ENCODE measurements at regions not wholly inside any gene's neighbourhood (a gene's known extent, or its start where the extent isn't known, plus 50 kb on each side); places are given as distances from the start of the nearest gene placed in this dataset.

GRCh38 chr1:187275346-187275745 lies 446.6 kb downstream of the PLA2G4A start:
- no peak for TF ChIP-seq POLR2A (IDR thresholded peaks at IDR 0.05)
- TF ChIP-seq, protein P1, sequence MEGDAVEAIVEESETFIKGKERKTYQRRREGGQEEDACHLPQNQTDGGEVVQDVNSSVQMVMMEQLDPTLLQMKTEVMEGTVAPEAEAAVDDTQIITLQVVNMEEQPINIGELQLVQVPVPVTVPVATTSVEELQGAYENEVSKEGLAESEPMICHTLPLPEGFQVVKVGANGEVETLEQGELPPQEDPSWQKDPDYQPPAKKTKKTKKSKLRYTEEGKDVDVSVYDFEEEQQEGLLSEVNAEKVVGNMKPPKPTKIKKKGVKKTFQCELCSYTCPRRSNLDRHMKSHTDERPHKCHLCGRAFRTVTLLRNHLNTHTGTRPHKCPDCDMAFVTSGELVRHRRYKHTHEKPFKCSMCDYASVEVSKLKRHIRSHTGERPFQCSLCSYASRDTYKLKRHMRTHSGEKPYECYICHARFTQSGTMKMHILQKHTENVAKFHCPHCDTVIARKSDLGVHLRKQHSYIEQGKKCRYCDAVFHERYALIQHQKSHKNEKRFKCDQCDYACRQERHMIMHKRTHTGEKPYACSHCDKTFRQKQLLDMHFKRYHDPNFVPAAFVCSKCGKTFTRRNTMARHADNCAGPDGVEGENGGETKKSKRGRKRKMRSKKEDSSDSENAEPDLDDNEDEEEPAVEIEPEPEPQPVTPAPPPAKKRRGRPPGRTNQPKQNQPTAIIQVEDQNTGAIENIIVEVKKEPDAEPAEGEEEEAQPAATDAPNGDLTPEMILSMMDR (IDR thresholded peaks at IDR 0.05) = no peak

Measured in body of pancreas (tissue), 4 donors.